Tibial nerve (tissue), 4 donors: ENCODE measurements at regions not wholly inside any gene's neighbourhood (a gene's known extent, or its start where the extent isn't known, plus 50 kb on each side); places are given as distances from the start of the nearest gene placed in this dataset.

Source experiments
- DNase-seq, 2 donors: peaks; one replicate each; pipeline ENCODE4 v3.0.0-alpha.2; 2019; ENCODE audit warnings: low spot score in 2 of 2
- H3K27ac ChIP-seq, 4 donors: fragments of 200-600 bp; sonication (generic) in 3 of 4; one replicate each; pipeline ENCODE4 v1.5.1; 2017 to 2019; ENCODE audit warnings: mild to moderate bottlenecking in 1 of 4
- H3K27me3 ChIP-seq, 2 donors: fragments of 200-600 bp; sonication (generic) in 1 of 2; one replicate each; pipeline versions ENCODE4 v1.5.1 to v1.6.0; 2017 to 2019
- H3K36me3 ChIP-seq, 3 donors: fragments of 200-600 bp; sonication (generic); one replicate each; pipeline ENCODE4 v1.5.1; 2018 to 2019
- H3K4me1 ChIP-seq, 4 donors: fragments of 200-600 bp; sonication (generic) in 3 of 4; one replicate each; pipeline ENCODE4 v1.5.1; 2017 to 2019
- H3K4me3 ChIP-seq, 4 donors: fragments of 200-600 bp; sonication (generic) in 3 of 4; one replicate each; pipeline ENCODE4 v1.5.1; 2017 to 2019; ENCODE audit warnings: mild to moderate bottlenecking in 1 of 4, moderate library complexity in 1 of 4
- H3K9me3 ChIP-seq, 4 donors: fragments of 200-600 bp; sonication (generic) in 3 of 4; one replicate each; pipeline ENCODE4 v1.5.1; 2017 to 2019
- EP300 ChIP-seq, 2 donors: sonication (generic); formaldehyde crosslinking; IDR thresholded peaks; one replicate each; pipeline ENCODE4 v1.6.1; 2017; ENCODE audit warnings: antibody characterized with exemption in 2 of 2, mild to moderate bottlenecking in 1 of 2
- POLR2A ChIP-seq, 2 donors: fragments of 450-650 bp; IDR thresholded peaks; one replicate each; pipeline ENCODE4 v1.6.1; 2017; ENCODE audit warnings: antibody characterized with exemption in 2 of 2, mild to moderate bottlenecking in 2 of 2, moderate library complexity in 2 of 2
- WGBS, 2 donors: methylation state at CpG; one replicate each; pipeline ENCODE4 v1.1.5; 2018; 5-methylcytosine and 5-hydroxymethylcytosine counted together
- TF ChIP-seq, protein P1 (sequence below), 5 experiments: fragments of 200-600 bp in 3 of 5; fragments of 450-650 bp in 2 of 5; sonication (generic) in 3 of 5; IDR thresholded peaks; one replicate each; pipeline ENCODE4 v1.5.1; 2016 to 2019; ENCODE audit warnings: antibody characterized with exemption in 5 of 5, mild to moderate bottlenecking in 3 of 5, moderate library complexity in 2 of 5

DNA sequence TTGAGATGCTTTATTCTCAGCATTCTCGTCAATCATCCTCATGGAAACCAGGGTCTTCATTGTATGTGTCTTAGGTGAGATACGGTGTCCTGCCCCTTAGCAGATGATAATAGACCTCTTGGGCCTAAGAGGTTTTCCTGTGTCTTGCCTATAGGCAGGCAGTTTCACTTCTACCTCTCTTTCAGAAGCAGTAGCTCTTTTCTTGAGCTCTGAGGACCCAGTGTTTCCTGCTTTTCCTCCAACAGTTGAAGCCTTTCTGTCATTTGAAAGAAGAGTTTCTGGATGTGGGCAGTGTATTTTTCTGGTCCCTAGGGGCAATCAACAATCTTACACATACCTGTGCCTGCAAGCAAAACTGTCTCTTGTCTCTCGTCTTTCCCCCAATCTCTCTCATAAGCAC is 1550.3 kb upstream of the LRRTM3 start:
- no peak overlapping the region for H3K4me3 ChIP-seq
- no peaks in the 10 kb centered on the region for H3K36me3 ChIP-seq
- no peaks in the 10 kb centered on the region for H3K4me1 ChIP-seq
- DNase-seq: no peak
- H3K27me3 ChIP-seq: no peaks in the 10 kb centered on the region
- H3K27ac ChIP-seq: no peak overlapping the region
- TF ChIP-seq EP300 (IDR thresholded peaks at IDR 0.05) (no peak), POLR2A (IDR thresholded peaks at IDR 0.05) (no peak)
- TF ChIP-seq, protein P1, sequence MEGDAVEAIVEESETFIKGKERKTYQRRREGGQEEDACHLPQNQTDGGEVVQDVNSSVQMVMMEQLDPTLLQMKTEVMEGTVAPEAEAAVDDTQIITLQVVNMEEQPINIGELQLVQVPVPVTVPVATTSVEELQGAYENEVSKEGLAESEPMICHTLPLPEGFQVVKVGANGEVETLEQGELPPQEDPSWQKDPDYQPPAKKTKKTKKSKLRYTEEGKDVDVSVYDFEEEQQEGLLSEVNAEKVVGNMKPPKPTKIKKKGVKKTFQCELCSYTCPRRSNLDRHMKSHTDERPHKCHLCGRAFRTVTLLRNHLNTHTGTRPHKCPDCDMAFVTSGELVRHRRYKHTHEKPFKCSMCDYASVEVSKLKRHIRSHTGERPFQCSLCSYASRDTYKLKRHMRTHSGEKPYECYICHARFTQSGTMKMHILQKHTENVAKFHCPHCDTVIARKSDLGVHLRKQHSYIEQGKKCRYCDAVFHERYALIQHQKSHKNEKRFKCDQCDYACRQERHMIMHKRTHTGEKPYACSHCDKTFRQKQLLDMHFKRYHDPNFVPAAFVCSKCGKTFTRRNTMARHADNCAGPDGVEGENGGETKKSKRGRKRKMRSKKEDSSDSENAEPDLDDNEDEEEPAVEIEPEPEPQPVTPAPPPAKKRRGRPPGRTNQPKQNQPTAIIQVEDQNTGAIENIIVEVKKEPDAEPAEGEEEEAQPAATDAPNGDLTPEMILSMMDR (IDR thresholded peaks at IDR 0.05): no peak
- 73 to 88% methylated on average over 3 of the region's 3 CpGs for WGBS, 2 donors
- H3K9me3 ChIP-seq: no peaks in the 10 kb centered on the region

DNA sequence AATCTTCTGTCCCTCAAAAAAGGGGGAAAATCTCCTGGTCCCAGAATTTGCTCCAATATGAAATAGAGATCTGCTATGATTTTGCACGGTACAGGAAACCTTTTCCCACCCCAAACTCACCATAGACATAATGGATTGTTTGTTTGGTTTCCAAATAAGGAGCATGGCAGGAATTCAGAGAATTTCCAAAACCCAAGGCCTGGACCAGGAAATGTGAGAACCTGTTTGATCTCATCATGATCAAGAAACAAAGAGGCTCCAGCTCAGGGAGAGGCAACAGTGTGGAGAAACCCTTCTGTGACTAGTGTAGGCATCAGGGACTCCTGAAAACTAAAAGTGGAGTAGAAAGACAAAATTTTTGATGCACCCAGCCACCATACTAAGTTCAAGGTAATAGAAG is 1548.1 kb upstream of the LRRTM3 start:
- DNase-seq: no peak
- 29% methylated on average over 1 of the region's 1 CpG for WGBS, 2 donors
- TF ChIP-seq EP300 (IDR thresholded peaks at IDR 0.05): no peak
- no peak for TF ChIP-seq POLR2A (IDR thresholded peaks at IDR 0.05)
- TF ChIP-seq, protein P1 (IDR thresholded peaks at IDR 0.05): no peak

DNA sequence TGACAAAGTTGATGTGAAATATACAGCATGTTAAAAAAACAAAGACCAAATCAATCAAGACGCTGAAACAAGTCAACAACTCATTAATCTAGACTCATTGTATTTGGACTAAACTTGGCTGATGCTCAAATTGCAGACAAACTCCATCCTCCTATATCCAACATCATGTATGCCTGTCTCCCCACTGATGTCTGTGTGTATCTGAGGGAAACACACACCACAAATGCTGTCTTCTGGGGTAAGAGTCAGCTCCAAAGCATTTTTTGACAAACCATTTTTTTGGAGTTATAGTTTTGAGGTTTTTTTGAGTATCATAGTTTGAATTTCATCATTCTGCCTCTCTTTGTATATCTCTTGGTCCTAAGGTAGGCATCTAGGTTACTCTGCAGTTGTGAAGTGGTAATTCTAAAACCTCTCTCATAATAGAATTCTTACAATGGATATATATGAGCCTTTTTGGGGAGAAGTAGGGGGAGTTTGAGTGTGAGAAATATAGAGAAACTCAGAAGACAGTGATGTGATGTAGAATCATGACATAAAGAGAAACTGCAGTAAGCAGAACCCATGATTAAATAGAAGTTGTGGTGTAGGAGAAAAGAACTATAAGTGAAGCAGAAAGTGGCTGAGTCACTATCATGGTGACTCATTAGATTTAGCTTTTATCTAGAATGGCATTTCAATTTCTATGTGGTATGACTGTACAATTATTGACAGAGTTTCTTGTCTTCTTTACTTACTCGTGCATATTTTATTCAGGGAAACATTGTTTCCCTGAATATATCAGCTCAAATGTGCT is 1531.1 kb upstream of the LRRTM3 start:
- WGBS, 2 donors: 33 to 40% methylated on average over 2 of the region's 2 CpGs
- H3K36me3 ChIP-seq: no peaks in the 10 kb centered on the region
- no peaks in the 10 kb centered on the region for H3K27me3 ChIP-seq
- TF ChIP-seq POLR2A (IDR thresholded peaks at IDR 0.05): no peak
- TF ChIP-seq EP300 (IDR thresholded peaks at IDR 0.05): no peak
- TF ChIP-seq, protein P1 (IDR thresholded peaks at IDR 0.05): no peak
- H3K4me3 ChIP-seq: no peak overlapping the region
- H3K9me3 ChIP-seq: no peaks in the 10 kb centered on the region
- H3K27ac ChIP-seq: no peak overlapping the region
- no peak for DNase-seq
- no peaks in the 10 kb centered on the region for H3K4me1 ChIP-seq

More for the DNA sequence above, 1548.1 kb upstream of the LRRTM3 start:
- no peak overlapping the region for H3K27ac ChIP-seq
- no peaks in the 10 kb centered on the region for H3K27me3 ChIP-seq
- no peaks in the 10 kb centered on the region for H3K4me1 ChIP-seq
- no peaks in the 10 kb centered on the region for H3K36me3 ChIP-seq
- H3K9me3 ChIP-seq: no peaks in the 10 kb centered on the region
- H3K4me3 ChIP-seq: no peak overlapping the region

DNA sequence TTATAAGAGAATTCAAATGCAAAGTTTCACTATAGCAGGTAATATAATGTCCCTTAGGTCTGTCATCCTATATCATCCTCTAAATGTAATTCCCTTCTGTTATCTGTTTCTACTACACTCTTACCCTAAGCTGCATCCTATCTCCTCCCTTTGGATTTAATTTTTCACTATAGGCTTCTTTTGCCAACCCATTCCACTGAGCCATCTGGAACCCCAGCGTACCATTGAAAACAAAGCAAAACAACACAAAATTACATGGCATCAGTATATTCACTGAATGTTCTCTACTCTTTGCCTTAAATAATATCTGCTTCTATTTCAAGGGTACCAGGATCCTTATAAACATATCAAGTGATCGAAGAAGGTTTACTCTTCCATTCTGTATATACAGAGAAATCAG is 1530.2 kb upstream of the LRRTM3 start:
- H3K9me3 ChIP-seq: no peaks in the 10 kb centered on the region
- H3K36me3 ChIP-seq: no peaks in the 10 kb centered on the region
- WGBS, 2 donors: 93 to 94% methylated on average over 2 of the region's 2 CpGs
- no peak overlapping the region for H3K4me3 ChIP-seq
- no peak for DNase-seq
- TF ChIP-seq, protein P1 (IDR thresholded peaks at IDR 0.05): no peak
- TF ChIP-seq POLR2A (IDR thresholded peaks at IDR 0.05) (no peak), EP300 (IDR thresholded peaks at IDR 0.05) (no peak)
- H3K4me1 ChIP-seq: no peaks in the 10 kb centered on the region
- H3K27ac ChIP-seq: no peak overlapping the region
- no peaks in the 10 kb centered on the region for H3K27me3 ChIP-seq

DNA sequence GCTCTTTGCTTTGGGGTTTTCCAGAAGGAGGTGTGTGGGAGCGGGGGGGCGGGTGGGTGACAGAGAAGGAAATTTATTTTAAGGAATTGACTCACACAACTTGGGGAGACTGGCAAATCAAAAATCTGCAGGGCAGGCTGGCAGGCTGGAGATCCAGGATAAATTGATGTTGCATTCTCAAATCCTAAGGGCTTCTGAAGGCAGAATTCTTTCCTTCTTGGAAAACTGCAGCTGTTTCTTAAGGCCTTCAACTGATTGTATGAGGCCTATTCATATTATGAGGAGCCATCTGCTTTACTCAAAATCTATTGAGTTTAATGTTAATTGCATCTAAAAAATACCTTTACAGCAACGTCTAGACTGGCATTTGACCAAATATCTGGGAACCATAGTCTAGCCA is 1528.8 kb upstream of the LRRTM3 start:
- TF ChIP-seq, protein P1 (IDR thresholded peaks at IDR 0.05): no peak
- TF ChIP-seq POLR2A (IDR thresholded peaks at IDR 0.05): no peak
- no peak for TF ChIP-seq EP300 (IDR thresholded peaks at IDR 0.05)

More for the DNA sequence above, 1528.8 kb upstream of the LRRTM3 start:
- H3K36me3 ChIP-seq: no peaks in the 10 kb centered on the region
- 75 to 80% methylated on average over 3 of the region's 3 CpGs for WGBS, 2 donors
- no peaks in the 10 kb centered on the region for H3K27me3 ChIP-seq
- H3K4me3 ChIP-seq: no peak overlapping the region
- H3K4me1 ChIP-seq: no peaks in the 10 kb centered on the region
- no peaks in the 10 kb centered on the region for H3K9me3 ChIP-seq
- no peak overlapping the region for H3K27ac ChIP-seq
- no peak for DNase-seq
